Hepatocyte (in vitro differentiated cells): ENCODE measurements at regions not wholly inside any gene's neighbourhood (a gene's known extent, or its start where the extent isn't known, plus 50 kb on each side); places are given as distances from the start of the nearest gene placed in this dataset.

Source experiments
- CTCF ChIP-seq: fragments of 200-600 bp; sonication (generic); IDR thresholded peaks from 2 replicates; pipeline ENCODE4 v1.5.1; 2016; ENCODE audit warnings: antibody characterized with exemption, mild to moderate bottlenecking; ENCODE audit not compliant: poor library complexity
- EZH2 ChIP-seq: fragments of 200-600 bp; sonication (generic); IDR thresholded peaks from 2 replicates; pipeline ENCODE4 v1.6.1; 2016; ENCODE audit warnings: antibody characterized with exemption, mild to moderate bottlenecking, borderline replicate concordance

DNA sequence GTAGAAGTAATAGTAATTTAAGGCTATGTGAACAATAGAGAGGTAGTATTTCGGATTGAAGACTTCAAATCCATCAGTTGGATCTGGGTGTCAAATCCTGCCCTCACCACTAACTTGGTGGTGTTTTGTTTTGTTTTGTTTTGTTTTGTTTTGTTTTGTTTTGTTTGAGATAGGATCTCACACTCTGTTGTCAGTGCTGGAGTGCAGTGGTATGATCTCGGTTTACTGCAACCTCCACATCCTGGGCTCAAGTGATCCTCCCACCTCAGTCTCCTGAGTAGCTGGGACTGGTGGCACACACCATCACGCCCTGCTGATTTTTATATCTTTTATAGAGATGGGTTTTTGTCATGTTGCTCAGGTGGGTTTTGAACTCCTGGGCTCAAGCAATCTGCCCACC is 129.4 kb upstream of the ZNF217 start:
- TF ChIP-seq CTCF (no peak), EZH2 (no peak)
